Head of caudate nucleus (tissue), 42 donors: ENCODE measurements at regions not wholly inside any gene's neighbourhood (a gene's known extent, or its start where the extent isn't known, plus 50 kb on each side); places are given as distances from the start of the nearest gene placed in this dataset.
A peak's percentile ranks its signal among the peaks of the same experiment; 100 is the strongest.
"Not testable (repeated sequence)": the region's sequence is repeated elsewhere in the genome, so short reads cannot be mapped to it uniquely, and the experiment has no call there.

ENCODE experiments used
- DNase-seq, 42 donors: peaks; one replicate each; pipeline versions ENCODE4 v3.0.0 to v3.0.0-alpha.2; 2020 to 2021; ENCODE audit warnings: mixed read lengths in 7 of 42
- intact Hi-C: fragments of 100-400 bp; cut with DNase I; formaldehyde crosslinking; loops from one replicate; pipeline ENCODE4 v1.15.0; 2022

DNA sequence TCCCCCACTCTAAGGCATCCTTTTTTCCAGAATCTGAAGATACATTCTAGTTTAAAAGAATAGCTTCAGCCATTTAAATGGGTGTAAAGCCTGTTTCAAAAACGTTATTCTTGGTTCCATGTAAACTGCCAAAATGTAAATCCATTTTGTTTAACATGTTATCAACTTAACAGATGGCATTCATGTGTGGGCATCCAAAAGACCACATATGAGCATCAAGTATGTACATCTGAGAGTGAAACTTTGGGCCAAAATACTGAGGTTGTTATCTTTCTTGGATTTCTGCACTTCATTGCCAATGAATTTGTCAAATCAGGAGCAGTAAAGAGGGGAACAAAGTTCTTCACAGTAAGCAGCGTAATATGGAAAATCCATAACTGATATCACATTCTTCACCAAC is 395.4 kb downstream of the ZNF804A start:
- intact Hi-C loops = no loop called here
- DNase-seq = no peak

DNA sequence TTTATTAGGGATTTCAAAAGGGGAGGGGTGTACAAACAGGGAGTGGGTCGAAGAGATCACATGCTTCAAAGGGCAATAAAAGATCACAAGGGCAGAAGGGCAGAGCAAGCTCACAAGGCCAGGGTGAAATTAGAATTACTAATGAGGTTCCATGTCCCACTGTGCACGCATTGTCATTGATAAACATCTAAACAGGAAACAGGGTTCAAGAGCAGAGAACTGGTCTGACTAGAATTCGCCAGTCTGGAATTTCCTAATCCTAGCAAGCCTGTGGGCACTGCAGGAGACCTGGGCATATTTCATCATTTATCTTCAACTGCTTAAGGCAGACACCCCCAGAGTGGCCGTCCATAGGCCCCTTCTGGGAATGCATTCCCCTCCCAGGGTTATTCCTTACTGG is 408.2 kb downstream of the ZNF804A start:
- intact Hi-C loops = no loop called here
- DNase-seq = no peak

DNA sequence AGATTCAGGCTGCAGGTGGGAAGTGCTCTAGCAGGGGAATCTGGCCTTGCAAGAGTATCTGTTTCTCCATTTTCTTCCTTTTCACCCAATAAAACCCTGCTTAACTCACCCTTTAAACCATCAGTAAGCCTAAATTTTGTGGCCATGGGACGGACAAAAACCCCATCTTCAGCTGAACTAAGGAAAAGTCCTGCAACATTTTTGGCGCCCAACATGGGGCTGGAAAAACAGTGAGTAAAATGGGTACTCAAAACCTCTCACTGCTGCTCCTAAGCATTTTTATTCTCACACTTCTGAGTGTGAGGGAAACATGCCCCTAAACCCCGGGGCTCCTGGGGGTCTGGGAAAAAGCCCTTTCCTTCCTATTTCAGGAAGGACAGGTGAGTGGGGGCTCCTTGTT is 414.3 kb downstream of the ZNF804A start:
- no peak for DNase-seq

DNA sequence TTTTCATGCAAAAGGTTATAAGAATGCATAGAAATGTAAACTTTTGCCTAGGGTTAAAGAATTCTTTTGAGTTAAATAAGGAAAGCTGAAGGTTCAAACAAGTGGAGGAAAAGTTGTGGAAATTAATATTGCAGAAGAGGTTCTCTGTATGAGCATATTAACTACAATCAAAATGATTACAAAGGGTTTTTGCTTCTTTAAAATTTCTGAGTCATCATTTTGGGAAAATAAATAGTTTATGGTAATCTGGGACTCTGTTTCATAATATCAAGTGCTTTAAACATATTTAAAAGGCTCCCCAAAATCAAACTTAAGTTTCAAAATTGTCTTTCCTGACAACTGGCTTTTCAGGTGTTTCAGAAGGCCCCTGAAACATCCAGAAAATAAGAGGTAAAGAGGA is 415.7 kb downstream of the ZNF804A start:
- DNase-seq = no peak
- intact Hi-C loops = no loop called here

More for the DNA sequence above, 414.3 kb downstream of the ZNF804A start:
- intact Hi-C loops = no loop called here

DNA sequence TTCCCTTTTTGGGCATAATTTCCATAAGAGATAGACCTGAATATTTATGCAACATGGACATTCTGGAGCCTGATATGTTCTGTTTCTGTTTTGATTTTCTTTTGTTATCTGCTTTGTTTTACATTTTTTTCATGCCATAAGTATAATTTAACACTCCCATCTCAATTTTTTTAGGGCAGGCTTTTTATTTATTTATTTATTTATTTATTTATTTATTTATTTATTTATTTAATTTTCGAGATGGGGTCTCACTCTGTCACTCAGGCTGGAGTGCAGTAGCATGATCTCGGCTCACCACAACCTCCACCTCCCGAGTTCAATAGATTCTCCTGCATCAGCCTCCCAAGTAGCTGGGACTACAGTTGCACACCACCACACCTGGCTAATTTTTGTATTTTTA is 427.6 kb downstream of the ZNF804A start:
- DNase-seq, intact Hi-C loops: not testable (repeated sequence)

DNA sequence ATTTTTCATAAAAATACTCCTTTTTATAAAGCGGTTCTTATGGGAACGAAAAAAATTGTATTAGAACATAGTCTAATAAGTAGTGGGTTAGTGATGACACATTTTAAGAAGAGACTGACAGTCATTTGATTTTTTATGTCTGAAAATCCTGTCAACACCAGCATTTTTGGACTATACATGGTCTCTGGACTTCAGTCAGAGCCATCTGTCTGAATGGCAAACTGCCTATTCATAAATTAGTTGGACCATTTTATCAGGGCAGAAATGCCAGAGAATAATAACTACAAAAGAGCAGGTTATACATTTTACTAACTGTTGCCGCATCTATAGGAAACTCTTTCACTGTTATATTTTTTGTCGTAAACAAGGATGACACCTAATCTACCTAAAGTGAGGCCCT is 437.6 kb downstream of the ZNF804A start:
- DNase-seq = no peak
- intact Hi-C loops = no loop called here

DNA sequence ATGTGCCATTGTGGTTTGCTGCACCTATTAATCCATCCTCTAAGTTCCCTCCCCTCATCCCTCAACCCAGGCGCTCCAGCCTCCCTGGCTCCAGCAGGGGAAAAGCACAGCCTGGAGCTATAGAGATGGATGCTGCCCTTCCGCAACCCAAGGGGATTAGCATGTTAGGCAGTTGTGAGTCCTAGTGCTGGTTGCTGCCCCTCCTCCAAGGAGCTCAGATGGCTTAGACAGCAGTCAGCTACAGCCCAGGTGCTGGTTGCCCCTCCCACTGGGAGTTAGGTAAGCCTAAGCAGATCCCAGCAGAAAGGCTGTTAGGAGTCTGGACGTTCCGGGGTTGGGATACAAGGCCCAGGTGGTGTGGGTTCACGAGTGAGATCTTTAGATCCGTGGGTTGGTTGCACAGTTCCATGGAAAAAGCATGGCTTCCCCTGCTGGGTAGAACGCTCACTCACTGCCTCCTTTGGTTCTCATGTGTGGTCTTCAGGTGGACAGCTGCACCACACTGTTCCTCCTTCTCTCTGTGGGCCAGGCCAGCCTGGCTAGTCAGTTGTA is 446.1 kb downstream of the ZNF804A start:
- no peak for DNase-seq
- intact Hi-C loops = no loop called here

DNA sequence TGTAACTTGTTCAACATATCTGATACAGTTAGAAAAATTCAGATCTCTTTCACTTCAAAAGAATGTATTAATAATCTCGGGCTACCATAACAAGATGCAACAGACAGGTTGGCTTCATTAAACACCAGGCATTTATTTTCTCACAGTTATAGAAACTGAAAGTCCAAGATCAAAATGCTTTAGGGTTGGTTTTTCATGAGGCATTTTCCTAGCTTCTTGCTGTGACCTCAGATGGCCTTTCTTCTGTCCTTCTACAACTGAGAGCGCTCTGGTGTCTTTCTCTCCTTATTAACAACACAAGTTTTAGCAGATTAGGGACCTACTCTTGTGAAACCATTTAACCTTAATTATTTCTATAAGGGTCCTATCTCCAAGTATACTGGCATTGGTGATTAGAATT is 452.5 kb downstream of the ZNF804A start:
- intact Hi-C loops = no loop called here
- no peak for DNase-seq

DNA sequence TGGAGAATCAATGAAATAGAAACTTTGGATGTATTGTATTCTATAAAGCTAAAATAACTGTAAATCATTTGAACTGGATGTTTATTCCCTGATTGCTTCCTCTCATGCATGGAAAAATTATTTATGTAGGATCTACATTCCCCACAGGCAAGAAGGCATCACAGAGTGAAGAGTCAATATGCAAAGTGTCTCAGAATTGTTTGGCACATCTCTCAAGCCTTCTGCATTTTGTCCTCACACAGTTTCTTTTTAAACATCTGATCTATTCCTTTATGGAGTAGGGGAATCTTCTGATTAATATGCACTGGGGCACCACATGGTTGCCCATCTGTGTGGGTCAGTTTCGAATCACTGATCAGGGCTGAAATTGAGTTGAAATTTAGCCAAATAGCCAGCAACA is 465.4 kb downstream of the ZNF804A start:
- no peak for DNase-seq
- intact Hi-C loops = no loop called here

DNA sequence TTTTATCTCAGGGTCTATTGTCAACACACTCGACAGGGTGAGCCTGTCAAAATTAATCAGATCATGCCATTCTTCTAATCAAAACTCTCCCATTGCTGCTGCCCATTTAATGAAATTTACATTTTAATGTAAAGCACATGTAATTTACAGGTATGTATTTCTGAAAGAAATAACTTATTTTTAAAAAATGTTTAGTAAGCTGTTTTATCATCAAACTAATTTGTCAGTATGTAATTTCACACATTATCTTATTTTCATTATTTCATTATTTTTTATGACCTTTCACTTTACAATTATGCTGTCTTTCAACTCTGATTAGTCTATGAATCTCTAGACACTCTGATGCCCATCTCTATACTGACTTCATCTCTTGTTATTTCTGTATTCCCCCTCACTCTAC is 467.8 kb downstream of the ZNF804A start:
- intact Hi-C loops = no loop called here
- DNase-seq = no peak

DNA sequence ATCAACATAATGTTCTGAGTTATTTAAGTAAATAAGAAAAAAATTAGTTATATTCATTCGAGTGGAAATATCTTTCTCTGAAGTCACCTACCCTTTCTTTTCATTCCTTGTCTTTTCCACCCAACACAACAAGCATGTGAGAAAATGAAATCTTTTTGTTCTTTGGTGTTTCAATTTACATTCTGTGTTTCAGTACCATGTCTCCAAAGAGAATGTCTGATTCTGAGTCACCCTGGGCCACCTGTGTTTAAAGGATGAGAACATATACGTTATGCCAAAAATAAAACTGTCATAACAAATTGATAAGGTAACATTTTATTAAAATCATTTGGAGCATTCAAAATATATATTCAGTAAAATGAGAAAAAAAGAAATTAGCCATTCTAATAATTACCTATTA is 470.8 kb downstream of the ZNF804A start:
- DNase-seq = no peak
- intact Hi-C loops = no loop called here

DNA sequence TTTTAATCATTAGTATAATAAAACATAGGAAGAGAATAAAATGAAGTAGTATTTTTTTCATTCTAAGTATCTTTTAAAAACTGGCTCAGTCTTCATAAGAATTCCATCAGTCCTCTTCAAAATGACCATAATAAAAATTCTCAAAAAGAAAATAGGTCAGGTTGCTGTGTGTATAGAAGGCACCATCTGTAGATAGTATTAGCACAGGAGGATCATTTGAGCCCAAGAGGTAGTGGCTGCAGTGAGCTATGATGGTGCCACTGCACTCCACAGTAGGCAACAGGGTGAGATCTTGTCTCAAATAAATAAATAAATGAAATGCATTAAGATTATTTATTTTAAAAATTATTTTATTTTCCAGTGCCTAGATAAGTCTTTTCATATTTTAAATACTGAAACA is 475.8 kb downstream of the ZNF804A start:
- intact Hi-C loops = no loop called here
- DNase-seq = no peak

DNA sequence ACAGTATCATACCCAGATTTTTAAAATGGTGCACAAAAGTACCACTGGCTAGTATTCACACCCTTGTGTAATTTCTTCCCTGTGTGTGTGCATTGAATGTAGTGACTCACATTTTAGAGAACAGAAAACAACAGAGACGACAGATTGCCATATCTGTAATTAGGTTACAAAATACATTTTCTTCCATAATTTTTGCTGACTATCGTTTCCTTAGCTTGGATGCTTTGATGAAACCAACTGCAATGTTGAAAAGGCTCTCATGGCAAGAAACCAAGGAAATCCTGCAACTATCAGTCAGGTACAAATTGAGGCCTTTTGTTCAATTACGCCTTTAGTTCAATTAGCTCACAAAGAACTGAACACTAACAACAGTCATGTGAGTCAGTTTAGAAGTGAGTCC is 484.4 kb downstream of the ZNF804A start:
- DNase-seq = no peak
- intact Hi-C loops = no loop called here

DNA sequence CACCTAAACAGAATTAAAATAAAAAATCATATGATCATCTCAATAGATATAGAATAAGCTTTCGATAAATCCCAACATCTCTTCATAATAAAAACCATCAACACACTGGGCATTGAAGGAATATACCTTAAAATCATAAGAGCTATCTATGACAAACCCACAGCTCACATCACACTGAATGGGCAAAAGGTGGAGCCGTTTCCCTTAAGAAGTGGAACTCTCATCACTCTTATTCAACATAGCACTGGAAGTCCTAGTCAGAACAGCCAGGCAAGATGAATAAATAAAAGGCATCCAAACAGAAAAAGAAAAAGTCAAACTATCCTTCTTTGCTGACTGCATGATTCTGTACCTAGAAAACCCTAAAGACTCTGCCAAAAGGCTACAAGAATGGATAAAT is 510.3 kb downstream of the ZNF804A start:
- intact Hi-C loops = no loop called here
- no peak for DNase-seq

DNA sequence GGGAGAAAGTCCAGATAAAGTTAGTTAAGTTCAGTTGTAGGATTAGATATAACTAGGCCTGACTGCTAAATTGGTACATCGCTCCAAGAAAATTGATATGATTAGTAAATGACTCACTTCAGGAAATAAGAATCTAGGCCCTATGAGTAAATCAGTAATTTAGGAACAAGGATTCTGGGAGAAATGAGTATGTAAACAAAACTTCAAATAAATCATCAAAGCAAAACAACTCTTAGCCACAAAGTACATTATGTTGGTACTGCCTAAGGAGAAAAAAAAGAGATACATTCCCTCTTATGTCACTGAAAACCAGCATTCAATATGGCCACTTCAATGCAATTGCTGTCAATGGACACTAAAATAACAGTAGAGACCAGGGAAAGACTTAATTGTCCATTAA is 529.1 kb downstream of the ZNF804A start:
- no peak for DNase-seq
- intact Hi-C loops = no loop called here

DNA sequence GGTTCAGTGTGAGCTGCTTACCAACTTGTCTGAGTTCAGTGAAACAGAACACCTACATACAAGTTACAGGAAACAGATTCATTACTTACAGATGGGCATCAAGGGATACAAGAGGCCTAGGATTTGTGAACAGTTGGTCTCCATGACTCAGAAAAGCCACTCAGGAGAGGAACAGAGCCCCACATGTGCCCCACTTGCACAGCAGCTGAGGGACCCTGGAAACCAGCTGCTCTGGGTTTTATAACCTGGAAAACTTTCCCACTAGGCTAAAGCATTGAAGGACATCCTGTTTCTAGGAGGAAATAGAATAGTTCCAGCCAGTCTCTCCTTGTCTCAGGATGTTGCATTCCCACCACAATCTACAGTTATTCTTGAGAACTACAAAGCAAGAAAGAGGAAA is 530.0 kb downstream of the ZNF804A start:
- intact Hi-C loops = no loop called here
- DNase-seq = no peak

DNA sequence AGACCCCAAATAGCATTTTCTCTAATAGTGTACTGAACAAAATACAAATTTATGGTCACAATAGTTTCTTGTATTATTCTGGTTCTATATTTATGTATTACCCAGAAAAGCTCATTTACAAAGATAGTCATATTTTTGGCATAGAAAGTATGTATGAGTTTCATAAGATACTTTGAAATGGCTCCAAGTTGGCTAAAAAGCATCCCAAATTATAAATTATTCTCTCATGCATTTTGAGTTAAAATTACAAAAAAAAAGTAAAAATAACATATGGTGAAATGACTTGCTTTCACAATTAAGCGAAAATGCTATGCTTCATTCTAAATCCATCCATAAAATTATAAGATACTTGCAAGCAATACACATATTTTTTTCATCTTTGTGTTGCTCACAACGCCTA is 530.7 kb downstream of the ZNF804A start:
- intact Hi-C loops = no loop called here
- no peak for DNase-seq

DNA sequence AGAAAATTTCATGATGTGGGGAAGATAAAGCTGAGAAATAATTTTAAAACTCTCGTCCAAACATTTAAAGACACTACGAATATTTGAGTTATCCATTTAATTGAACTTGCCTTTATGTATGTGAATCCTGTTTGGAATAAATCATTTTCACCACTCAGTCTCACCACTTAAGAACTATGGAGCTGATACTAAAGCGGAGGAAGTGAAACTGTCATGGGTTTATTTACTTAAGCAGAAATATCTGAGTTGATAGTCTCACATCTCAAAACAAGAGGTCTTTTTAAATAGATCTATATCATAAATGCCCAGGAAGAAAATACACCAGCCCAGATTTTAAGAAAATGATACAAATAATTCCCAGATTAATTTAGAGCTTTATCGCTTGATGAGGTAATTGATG is 532.4 kb downstream of the ZNF804A start:
- DNase-seq = no peak
- intact Hi-C loops = no loop called here

DNA sequence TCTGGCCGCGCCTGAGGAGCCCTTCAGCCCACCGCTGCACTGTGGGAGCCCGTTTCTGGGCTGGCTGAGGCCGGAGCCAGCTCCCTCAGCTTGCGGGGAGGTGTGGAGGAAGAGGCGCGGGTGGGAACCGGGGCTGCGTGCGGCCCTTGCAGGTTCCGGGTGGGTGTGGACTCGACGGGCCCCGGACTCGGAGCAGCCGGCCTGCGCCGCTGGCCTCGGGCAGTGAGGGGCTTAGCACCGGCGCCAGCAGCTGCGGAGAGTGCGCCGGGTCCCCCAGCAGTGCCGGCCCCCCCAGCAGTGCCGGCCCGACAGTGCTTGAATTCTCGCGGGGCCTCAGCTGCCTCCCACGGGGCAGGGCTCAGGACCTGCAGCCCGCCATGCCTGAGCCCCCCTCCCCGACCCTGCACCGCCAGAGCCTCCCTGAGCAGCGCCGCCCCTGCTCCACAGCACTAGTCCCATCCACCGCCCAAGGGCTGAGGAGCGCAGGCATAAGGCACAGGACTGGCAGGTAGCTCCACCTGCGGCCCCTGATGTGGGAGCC is 534.2 kb downstream of the ZNF804A start:
- DNase-seq = no peak
- intact Hi-C loops = no loop called here

DNA sequence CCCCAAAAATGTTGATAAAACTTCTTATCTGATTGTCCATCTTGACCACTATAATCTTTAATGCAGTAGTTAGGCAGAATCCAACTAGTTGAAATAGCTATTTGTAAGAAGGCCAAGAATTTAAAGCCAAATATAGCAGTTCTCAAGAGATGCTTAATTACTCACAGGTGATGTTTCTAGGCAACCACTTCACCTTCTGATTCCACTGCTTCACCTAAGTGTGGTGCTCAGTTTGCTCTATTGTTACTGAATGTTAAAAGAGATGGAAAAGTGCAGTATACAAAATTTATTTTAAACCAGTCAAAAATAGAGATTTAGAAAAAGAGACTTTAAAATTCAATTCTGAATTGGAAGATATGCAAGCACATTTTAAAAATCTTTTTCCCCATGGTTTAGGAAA is 539.4 kb downstream of the ZNF804A start:
- peak in 5 of 42 donors; percentile 18 to 57 (median 33) for DNase-seq
- intact Hi-C loops = no loop called here

DNA sequence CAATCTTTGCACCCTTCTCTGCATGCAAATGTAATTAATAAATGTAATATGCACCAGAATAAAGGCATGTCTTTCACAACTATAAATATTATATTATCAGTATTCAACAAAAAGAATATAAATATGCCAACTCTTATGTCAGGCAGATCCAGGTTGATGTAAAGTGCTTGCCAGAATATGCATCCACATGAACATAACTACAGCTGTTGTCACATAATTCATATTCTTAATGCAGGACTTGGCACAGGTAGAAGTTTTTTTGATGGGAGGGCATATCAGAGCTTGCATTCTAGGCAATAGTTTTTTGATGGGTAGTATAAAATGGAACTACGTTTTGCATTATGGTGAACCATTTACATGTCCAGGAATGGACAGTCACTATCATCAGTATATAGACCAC is 544.3 kb downstream of the ZNF804A start:
- DNase-seq = no peak
- intact Hi-C loops = no loop called here
